ENCODE measurements at regions not wholly inside any gene's neighbourhood (a gene's known extent, or its start where the extent isn't known, plus 50 kb on each side); places are given as distances from the start of the nearest gene placed in this dataset.

GRCh38 chr5:109953761-109954160 is 264.0 kb downstream of the MAN2A1 start:
- TF ChIP-seq POLR2AphosphoS5 (IDR thresholded peaks at IDR 0.05) (no peak), EP300 (IDR thresholded peaks at IDR 0.05) (no peak), CTCF (IDR thresholded peaks at IDR 0.05) (no peak), POLR2A (IDR thresholded peaks at IDR 0.05) (no peak)

DNA sequence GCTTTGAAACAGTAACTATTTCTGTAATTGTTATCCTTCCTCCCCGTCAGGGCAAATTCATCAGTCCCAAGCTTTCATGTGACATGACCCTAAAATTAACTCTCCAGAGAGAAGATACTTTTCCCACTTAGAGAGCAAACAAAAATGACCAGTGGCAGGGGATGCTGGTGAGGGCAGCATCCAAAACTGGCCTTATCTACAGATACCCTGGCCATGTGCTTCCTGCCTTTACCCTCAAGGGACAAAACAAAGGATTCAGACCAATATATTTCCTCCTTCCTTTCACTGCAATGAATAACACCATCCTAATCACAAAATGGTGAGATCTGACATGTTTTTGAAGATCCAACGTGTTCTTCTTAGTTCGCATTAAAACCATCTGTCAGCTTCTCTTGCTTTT is 267.2 kb downstream of the MAN2A1 start:
- Histone ChIP-seq H3K4me3 (no peak overlapping the region), H3K36me3 (no peaks in the 10 kb centered on the region), H3K4me1 (no peaks in the 10 kb centered on the region), H3K27ac (no peak overlapping the region), H3K27me3 (no peaks in the 10 kb centered on the region), H3K9me3 (no peaks in the 10 kb centered on the region)
- 73 to 82% methylated on average over 3 of the region's 3 CpGs for WGBS, 2 donors
- intact Hi-C loops (cut with DNase I) = no loop called here
- DNase-seq = no peak
- no peak for TF ChIP-seq POLR2AphosphoS5 (IDR thresholded peaks at IDR 0.05)

More at GRCh38 chr5:109953761-109954160, 264.0 kb downstream of the MAN2A1 start:
- Histone ChIP-seq H3K27me3 (no peaks in the 10 kb centered on the region), H3K36me3 (no peaks in the 10 kb centered on the region), H3K27ac (no peak overlapping the region), H3K9me3 (no peaks in the 10 kb centered on the region), H3K4me3 (no peak overlapping the region), H3K4me1 (no peaks in the 10 kb centered on the region)
- 92 to 94% methylated on average over 1 of the region's 1 CpG for WGBS, 2 donors
- intact Hi-C loops (cut with DNase I) = no loop called here
- DNase-seq = no peak

- 87 to 89% methylated on average over 5 of the region's 5 CpGs for WGBS, 2 donors
- Histone ChIP-seq H3K4me1 (no peaks in the 10 kb centered on the region), H3K27ac (no peak overlapping the region), H3K36me3 (no peaks in the 10 kb centered on the region), H3K27me3 (no peaks in the 10 kb centered on the region), H3K4me3 (no peak overlapping the region), H3K9me3 (no peaks in the 10 kb centered on the region)
- no peak for DNase-seq
- intact Hi-C loops (cut with DNase I) = no loop called here
- no peak for TF ChIP-seq CTCF (IDR thresholded peaks at IDR 0.05)
- TF ChIP-seq EP300 (IDR thresholded peaks at IDR 0.05) = no peak
- TF ChIP-seq POLR2A (IDR thresholded peaks at IDR 0.05) = no peak
- no peak for TF ChIP-seq POLR2AphosphoS5 (IDR thresholded peaks at IDR 0.05)
These were observed 268.4 kb downstream of the MAN2A1 start for GRCh38 chr5:109958082-109958481.

DNA sequence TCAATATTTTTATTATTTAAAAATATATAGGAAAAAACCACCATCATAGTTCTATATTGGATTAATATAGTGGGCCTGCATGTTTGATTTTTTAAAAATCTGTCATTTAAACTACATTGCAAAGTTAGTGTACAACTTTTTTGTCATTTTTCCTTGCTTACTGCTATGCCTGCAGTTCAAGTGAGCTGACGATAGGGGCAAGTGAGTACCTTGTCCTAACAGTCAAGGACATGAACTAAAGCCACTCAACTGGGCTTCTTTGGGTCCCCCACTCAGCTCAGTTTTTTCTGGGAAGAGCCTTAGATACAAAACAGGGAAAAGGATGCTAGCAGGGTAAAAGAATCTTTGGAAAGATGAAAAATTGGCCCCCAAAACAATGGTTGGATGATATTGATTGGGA is 269.9 kb downstream of the MAN2A1 start:
- WGBS, 2 donors = 72 to 90% methylated on average over 1 of the region's 1 CpG
- Histone ChIP-seq H3K36me3 (no peaks in the 10 kb centered on the region), H3K27me3 (no peaks in the 10 kb centered on the region), H3K9me3 (no peaks in the 10 kb centered on the region), H3K27ac (no peak overlapping the region), H3K4me1 (no peaks in the 10 kb centered on the region), H3K4me3 (no peak overlapping the region)
- no peak for TF ChIP-seq CTCF (IDR thresholded peaks at IDR 0.05)
- TF ChIP-seq POLR2A (IDR thresholded peaks at IDR 0.05) = no peak
- no peak for TF ChIP-seq EP300 (IDR thresholded peaks at IDR 0.05)
- TF ChIP-seq POLR2AphosphoS5 (IDR thresholded peaks at IDR 0.05) = no peak
- no peak for DNase-seq
- intact Hi-C loops (cut with DNase I) = no loop called here

GRCh38 chr5:109961751-109962150 is 272.0 kb downstream of the MAN2A1 start:
- intact Hi-C loops (cut with DNase I) = no loop called here
- TF ChIP-seq EP300 (IDR thresholded peaks at IDR 0.05) (no peak), CTCF (IDR thresholded peaks at IDR 0.05) (no peak), POLR2A (IDR thresholded peaks at IDR 0.05) (no peak), POLR2AphosphoS5 (IDR thresholded peaks at IDR 0.05) (peak in 1 of 4 donors; percentile 14)
- Histone ChIP-seq H3K27me3 (no peaks in the 10 kb centered on the region), H3K36me3 (no peaks in the 10 kb centered on the region), H3K9me3 (no peaks in the 10 kb centered on the region), H3K4me1 (no peaks in the 10 kb centered on the region), H3K4me3 (no peak overlapping the region), H3K27ac (no peak overlapping the region)
- DNase-seq = no peak
- 87 to 93% methylated on average over 1 of the region's 1 CpG for WGBS, 2 donors
